Heart left ventricle (tissue), 16 donors: ENCODE measurements at regions not wholly inside any gene's neighbourhood (a gene's known extent, or its start where the extent isn't known, plus 50 kb on each side); places are given as distances from the start of the nearest gene placed in this dataset.

Experiments
- ATAC-seq, 4 donors: fragments of 200-7000 bp; cut with Tn5 transposase; one replicate each; pipeline ENCODE4 v1.9.1; 2020 to 2022; ENCODE audit warnings: moderate library complexity in 4 of 4, mild to moderate bottlenecking in 3 of 4, moderate number of reproducible peaks in 1 of 4
- DNase-seq, 5 donors: peaks; one replicate each; pipeline ENCODE4 v3.0.0-alpha.2; 2020
- H3K27ac ChIP-seq, 12 donors: fragments of 200-600 bp; sonication (generic) in 4 of 12; one replicate each; pipeline versions ENCODE4 v1.5.0 to v1.8.0; 2016 to 2022; ENCODE audit warnings: mild to moderate bottlenecking in 2 of 12
- H3K27me3 ChIP-seq, 9 donors: fragments of 200-600 bp; sonication (generic) in 2 of 9; one replicate each; pipeline versions ENCODE4 v1.5.1 to v1.8.0; 2016 to 2022; ENCODE audit warnings: mild to moderate bottlenecking in 3 of 9
- H3K36me3 ChIP-seq, 9 donors: fragments of 200-600 bp; sonication (generic) in 2 of 9; one replicate each; pipeline versions ENCODE4 v1.5.0 to v1.8.0; 2018 to 2022; ENCODE audit warnings: mild to moderate bottlenecking in 2 of 9
- H3K4me1 ChIP-seq, 12 donors: fragments of 200-600 bp; sonication (generic) in 4 of 12; one replicate each; pipeline versions ENCODE4 v1.5.0 to v1.8.0; 2016 to 2022; ENCODE audit warnings: mild to moderate bottlenecking in 3 of 12
- H3K4me3 ChIP-seq, 12 donors: fragments of 200-600 bp; sonication (generic) in 4 of 12; one replicate each; pipeline versions ENCODE4 v1.5.0 to v1.8.0; 2017 to 2022; ENCODE audit warnings: mild to moderate bottlenecking in 9 of 12, moderate library complexity in 4 of 12
- H3K9me3 ChIP-seq, 12 donors: fragments of 200-600 bp; sonication (generic) in 4 of 12; one replicate each; pipeline versions ENCODE4 v1.5.0 to v1.8.0; 2016 to 2022; ENCODE audit warnings: mild to moderate bottlenecking in 1 of 12
- POLR2A ChIP-seq, 2 donors: fragments of 450-650 bp; IDR thresholded peaks; one replicate each; pipeline ENCODE4 v1.6.1; 2017; ENCODE audit warnings: antibody characterized with exemption in 2 of 2, mild to moderate bottlenecking in 2 of 2, moderate library complexity in 2 of 2
- WGBS, 4 donors: extraction: QIAGEN DNeasy Blood & Tissue Kit in 2 of 4; methylation state at CpG; one replicate each; pipeline versions ENCODE4 v1.1.5 to v1.1.7; 2013 to 2018; 5-methylcytosine and 5-hydroxymethylcytosine counted together
- intact Hi-C, 10 donors: fragments of 100-400 bp; cut with DNase I; formaldehyde crosslinking; loops; one replicate each; pipeline versions ENCODE4 v1.11.1 to v1.14.2; 2022
- TF ChIP-seq, protein P1 (sequence below), 12 donors: fragments of 200-600 bp; sonication (generic) in 4 of 12; IDR thresholded peaks; one replicate each; pipeline versions ENCODE4 v1.5.0 to v1.8.0; 2018 to 2022; ENCODE audit warnings: antibody characterized with exemption in 12 of 12, mild to moderate bottlenecking in 5 of 12
- donor health status: ischemic (EF 13 %, LVEDD 7.1; RV severe dilation, severe dysfunction).
- donor health status: healthy with polysubstance abuse.
- donor health status: DM: no; HTN: yes; CAD: no.
- donor health status: DM: no; HTN: no; CAD: no.
- donor health status: ischemic (EF 25% LVEDD 6.9; RV normal size, moderate dysfunction).
- donor health status: ischemic (EF 25% LVEDD 5.7; RV mildly dilated, moderate dysfunction).
- donor health status: healthy.
- donor health status: DM: yes; HTN: yes; CAD: no.
- donor health status: ischemic (EF 35%, LVEDD 5.7; RV mildly dilated, moderate dysfunction).
- donor health status: nonischemic (EF 11% LVEDD 7.7; RV severe dilation, severe dysfunction).
- donor health status: DM: yes; HTN: yes; CAD: no.
- donor health status: PGD.
- donor health status: ischemic (EF 29% LVEDD 5.4; RV normal size, mild dysfunction).
- donor health status: nonischemic (EF 23%, LVEDD 6.1; RV moderate dilation, normal function).

DNA sequence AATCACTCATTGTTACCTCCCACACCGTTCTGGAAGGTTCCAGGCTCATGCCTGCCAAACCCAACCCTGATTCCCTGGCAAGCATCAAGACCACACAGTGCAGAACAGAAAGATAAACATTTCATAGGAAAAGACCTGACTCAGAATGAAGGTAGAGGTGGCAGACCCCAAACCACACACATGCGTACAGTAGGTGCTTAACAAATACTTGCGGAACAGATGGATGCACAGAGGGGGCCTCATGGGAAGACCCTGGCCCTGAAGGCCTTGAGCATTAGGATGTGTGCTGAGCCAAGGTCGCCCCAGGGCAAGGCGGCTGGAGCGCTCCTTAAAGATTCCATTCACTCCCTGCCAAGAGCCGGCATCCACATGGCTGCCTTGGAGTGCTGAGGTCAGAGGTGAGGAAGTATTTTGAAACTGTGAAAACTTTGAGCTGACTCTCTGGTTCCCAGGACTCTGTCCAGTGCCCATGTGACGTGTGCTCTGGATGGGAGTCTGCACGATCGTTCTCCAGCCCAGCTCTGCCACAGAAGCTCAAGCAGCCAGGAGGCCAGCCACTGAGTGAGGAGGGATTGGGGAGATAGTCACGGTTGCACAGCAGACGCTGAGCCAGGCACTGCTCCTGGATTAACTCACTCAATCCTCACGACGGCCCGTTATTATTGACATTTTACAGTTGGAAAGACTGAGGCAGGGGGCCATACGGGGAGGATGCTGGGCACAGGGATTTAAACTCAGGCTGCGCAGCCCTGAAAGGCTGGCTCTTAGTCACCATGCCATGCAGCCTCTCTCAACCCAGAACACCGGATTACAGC, 65.5 kb upstream of the AFDN start:
- Histone ChIP-seq H3K36me3 (no peaks in the 10 kb centered on the region), H3K27ac (peak overlapping the region in 3 of 12 donors; percentile 6 to 47 (median 29)), H3K27me3 (peaks cover 0 to 3% (median 0%) of the 10 kb centered on the region in 9 donors), H3K9me3 (no peaks in the 10 kb centered on the region), H3K4me1 (peaks cover 0 to 22% (median 8%) of the 10 kb centered on the region in 12 donors), H3K4me3 (no peak overlapping the region)
- ATAC-seq (peak; percentile 57 to 84 (median 79)), DNase-seq (peak in 3 of 5 donors; percentile 53 to 71 (median 56))
- intact Hi-C loops, result no loop called here
- TF ChIP-seq POLR2A (IDR thresholded peaks at IDR 0.05), result no peak
- TF ChIP-seq, protein P1, sequence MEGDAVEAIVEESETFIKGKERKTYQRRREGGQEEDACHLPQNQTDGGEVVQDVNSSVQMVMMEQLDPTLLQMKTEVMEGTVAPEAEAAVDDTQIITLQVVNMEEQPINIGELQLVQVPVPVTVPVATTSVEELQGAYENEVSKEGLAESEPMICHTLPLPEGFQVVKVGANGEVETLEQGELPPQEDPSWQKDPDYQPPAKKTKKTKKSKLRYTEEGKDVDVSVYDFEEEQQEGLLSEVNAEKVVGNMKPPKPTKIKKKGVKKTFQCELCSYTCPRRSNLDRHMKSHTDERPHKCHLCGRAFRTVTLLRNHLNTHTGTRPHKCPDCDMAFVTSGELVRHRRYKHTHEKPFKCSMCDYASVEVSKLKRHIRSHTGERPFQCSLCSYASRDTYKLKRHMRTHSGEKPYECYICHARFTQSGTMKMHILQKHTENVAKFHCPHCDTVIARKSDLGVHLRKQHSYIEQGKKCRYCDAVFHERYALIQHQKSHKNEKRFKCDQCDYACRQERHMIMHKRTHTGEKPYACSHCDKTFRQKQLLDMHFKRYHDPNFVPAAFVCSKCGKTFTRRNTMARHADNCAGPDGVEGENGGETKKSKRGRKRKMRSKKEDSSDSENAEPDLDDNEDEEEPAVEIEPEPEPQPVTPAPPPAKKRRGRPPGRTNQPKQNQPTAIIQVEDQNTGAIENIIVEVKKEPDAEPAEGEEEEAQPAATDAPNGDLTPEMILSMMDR (IDR thresholded peaks at IDR 0.05), result no peak
- WGBS, 4 donors, result 49 to 65% (median 53%) methylated on average over 13 to 18 of the region's 18 CpGs

DNA sequence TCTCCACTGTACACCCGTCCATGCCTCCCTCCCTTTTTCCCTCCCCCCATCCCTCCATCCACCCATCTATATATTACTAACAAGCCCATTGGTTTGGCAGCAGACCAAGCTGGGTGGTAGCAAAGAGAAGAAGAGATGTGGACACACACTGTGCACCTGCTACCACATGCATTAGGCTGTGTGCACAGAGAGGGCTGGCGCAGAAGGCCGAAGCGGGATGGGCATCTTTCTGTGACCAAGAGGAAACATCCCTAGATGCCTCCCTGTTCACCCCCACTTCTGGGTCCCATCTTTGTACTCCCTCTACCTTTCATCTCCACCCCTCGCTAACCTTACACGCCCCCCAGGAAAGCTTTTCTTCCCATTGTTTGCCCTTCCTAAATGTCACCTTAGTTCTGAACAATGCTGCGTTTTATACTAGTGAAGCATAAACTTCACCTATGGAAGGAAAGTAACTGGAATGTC, 64.9 kb upstream of the AFDN start:
- H3K27ac ChIP-seq, result peak overlapping the region in 2 of 12 donors; percentile 6 to 29
- ATAC-seq (no peak), DNase-seq (no peak)
- H3K9me3 ChIP-seq, result no peaks in the 10 kb centered on the region
- H3K27me3 ChIP-seq, result peaks cover 0 to 3% (median 0%) of the 10 kb centered on the region in 9 donors
- peaks cover 0 to 22% (median 8%) of the 10 kb centered on the region in 12 donors for H3K4me1 ChIP-seq
- intact Hi-C loops, result no loop called here
- no peak overlapping the region for H3K4me3 ChIP-seq
- TF ChIP-seq POLR2A (IDR thresholded peaks at IDR 0.05), result no peak
- TF ChIP-seq, protein P1 (IDR thresholded peaks at IDR 0.05), result no peak
- no peaks in the 10 kb centered on the region for H3K36me3 ChIP-seq
- WGBS, 4 donors, result 82 to 96% (median 84%) methylated on average over 7 of the region's 7 CpGs

DNA sequence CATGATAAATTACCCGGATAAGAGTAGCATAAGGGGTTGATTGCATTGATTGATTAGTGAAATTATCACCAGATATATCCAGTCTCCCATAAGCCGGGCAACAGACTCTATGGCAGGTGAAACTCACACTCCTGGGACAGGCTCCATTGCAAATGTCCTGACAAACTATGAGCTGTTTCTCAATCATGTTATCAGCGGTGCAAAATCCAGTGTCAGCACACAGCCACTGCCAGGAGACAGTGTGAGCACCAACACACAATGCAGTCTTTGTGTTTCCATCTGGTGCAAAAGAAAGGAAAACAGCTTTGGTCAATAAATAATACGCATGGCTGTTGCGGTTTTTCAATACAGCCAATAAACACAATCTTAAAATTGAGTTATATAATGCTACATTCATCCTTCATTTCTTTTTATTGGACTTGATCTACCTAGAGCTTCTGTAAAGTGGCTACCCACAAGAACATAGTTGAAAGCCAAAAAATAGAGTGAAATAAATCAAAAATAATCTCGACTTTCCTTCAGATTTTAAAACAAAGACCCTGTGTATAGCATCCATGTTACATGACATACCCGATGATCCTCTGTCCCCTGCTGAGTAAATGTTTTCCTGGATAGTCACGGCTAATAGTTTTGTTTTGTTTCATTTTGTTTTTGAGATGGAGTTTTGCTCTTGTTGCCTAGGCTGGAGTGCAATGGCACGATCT, 64.3 kb upstream of the AFDN start:
- no peak for DNase-seq
- peak in 1 of 4 donors; percentile 67 for ATAC-seq
- peak overlapping the region in 2 of 12 donors; percentile 6 to 29 for H3K27ac ChIP-seq
- intact Hi-C loops, result no loop called here
- H3K4me1 ChIP-seq, result peaks cover 0 to 22% (median 8%) of the 10 kb centered on the region in 12 donors
- peaks cover 0 to 3% (median 0%) of the 10 kb centered on the region in 9 donors for H3K27me3 ChIP-seq
- TF ChIP-seq, protein P1 (IDR thresholded peaks at IDR 0.05), result no peak
- no peak for TF ChIP-seq POLR2A (IDR thresholded peaks at IDR 0.05)
- no peak overlapping the region for H3K4me3 ChIP-seq
- 78 to 88% (median 85%) methylated on average over 9 of the region's 9 CpGs for WGBS, 4 donors
- no peaks in the 10 kb centered on the region for H3K36me3 ChIP-seq
- no peaks in the 10 kb centered on the region for H3K9me3 ChIP-seq
